Liver (tissue), 3 donors: ENCODE measurements at regions not wholly inside any gene's neighbourhood (a gene's known extent, or its start where the extent isn't known, plus 50 kb on each side); places are given as distances from the start of the nearest gene placed in this dataset.
"Not testable (repeated sequence)": the region's sequence is repeated elsewhere in the genome, so short reads cannot be mapped to it uniquely, and the experiment has no call there.

Experiments used
- ATF3 ChIP-seq: IDR thresholded peaks from 2 replicates; pipeline ENCODE4 v1.6.1; 2016; ENCODE audit warnings: antibody characterized with exemption
- EGR1 ChIP-seq, 2 donors: IDR thresholded peaks; 2 replicates each; pipeline ENCODE4 v1.6.1; 2016 to 2018; ENCODE audit warnings: antibody characterized with exemption in 2 of 2, low read depth in 2 of 2
- JUND ChIP-seq, 2 donors: IDR thresholded peaks; 2 replicates each; pipeline ENCODE4 v1.6.1; 2016; ENCODE audit warnings: antibody characterized with exemption in 2 of 2
- MAX ChIP-seq: IDR thresholded peaks from 2 replicates; pipeline ENCODE4 v1.6.1; 2016; ENCODE audit warnings: antibody characterized with exemption
- RAD21 ChIP-seq, 2 donors: IDR thresholded peaks; 2 replicates each; pipeline ENCODE4 v1.6.1; 2016; ENCODE audit warnings: antibody characterized with exemption in 2 of 2, mild to moderate bottlenecking in 2 of 2
- REST ChIP-seq: IDR thresholded peaks from 2 replicates; pipeline ENCODE4 v1.6.1; 2016; ENCODE audit warnings: antibody characterized with exemption, mild to moderate bottlenecking
- RXRA ChIP-seq, 2 donors: IDR thresholded peaks; 2 replicates each; pipeline ENCODE4 v1.6.1; 2017 to 2018; ENCODE audit warnings: antibody characterized with exemption in 2 of 2, mild to moderate bottlenecking in 1 of 2
- SP1 ChIP-seq: IDR thresholded peaks from 2 replicates; pipeline ENCODE4 v1.6.1; 2018; ENCODE audit warnings: antibody characterized with exemption, mild to moderate bottlenecking
- TAF1 ChIP-seq: conservative IDR thresholded peaks from 2 replicates; pipeline ENCODE4 v1.6.1; 2016; ENCODE audit warnings: antibody characterized with exemption, mild to moderate bottlenecking
- YY1 ChIP-seq: IDR thresholded peaks from 2 replicates; pipeline ENCODE4 v1.6.1; 2016; ENCODE audit warnings: antibody characterized with exemption, mild to moderate bottlenecking
- TF ChIP-seq, protein P1 (sequence below): fragments of 150-350 bp; IDR thresholded peaks from 2 replicates; pipeline ENCODE4 v1.5.1; 2017; ENCODE audit warnings: improper control_type of control experiment, low read depth, low read length; ENCODE audit not compliant: missing input control
- TF ChIP-seq, protein P2 (sequence below): IDR thresholded peaks from 2 replicates; pipeline ENCODE4 v1.6.1; 2016; ENCODE audit warnings: antibody characterized with exemption
- donor health status: healthy.
- donor health status: healthy.

- TF ChIP-seq, protein P1, sequence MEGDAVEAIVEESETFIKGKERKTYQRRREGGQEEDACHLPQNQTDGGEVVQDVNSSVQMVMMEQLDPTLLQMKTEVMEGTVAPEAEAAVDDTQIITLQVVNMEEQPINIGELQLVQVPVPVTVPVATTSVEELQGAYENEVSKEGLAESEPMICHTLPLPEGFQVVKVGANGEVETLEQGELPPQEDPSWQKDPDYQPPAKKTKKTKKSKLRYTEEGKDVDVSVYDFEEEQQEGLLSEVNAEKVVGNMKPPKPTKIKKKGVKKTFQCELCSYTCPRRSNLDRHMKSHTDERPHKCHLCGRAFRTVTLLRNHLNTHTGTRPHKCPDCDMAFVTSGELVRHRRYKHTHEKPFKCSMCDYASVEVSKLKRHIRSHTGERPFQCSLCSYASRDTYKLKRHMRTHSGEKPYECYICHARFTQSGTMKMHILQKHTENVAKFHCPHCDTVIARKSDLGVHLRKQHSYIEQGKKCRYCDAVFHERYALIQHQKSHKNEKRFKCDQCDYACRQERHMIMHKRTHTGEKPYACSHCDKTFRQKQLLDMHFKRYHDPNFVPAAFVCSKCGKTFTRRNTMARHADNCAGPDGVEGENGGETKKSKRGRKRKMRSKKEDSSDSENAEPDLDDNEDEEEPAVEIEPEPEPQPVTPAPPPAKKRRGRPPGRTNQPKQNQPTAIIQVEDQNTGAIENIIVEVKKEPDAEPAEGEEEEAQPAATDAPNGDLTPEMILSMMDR: not testable (repeated sequence)
- TF ChIP-seq REST; SP1; RAD21 (IDR thresholded peaks at IDR 0.05); YY1; EGR1 (IDR thresholded peaks at IDR 0.05; ENCODE audit: low read depth in 2 of 2); MAX; JUND (IDR thresholded peaks at IDR 0.05); ATF3; TAF1; RXRA (IDR thresholded peaks at IDR 0.05): not testable (repeated sequence)
- TF ChIP-seq, protein P2, sequence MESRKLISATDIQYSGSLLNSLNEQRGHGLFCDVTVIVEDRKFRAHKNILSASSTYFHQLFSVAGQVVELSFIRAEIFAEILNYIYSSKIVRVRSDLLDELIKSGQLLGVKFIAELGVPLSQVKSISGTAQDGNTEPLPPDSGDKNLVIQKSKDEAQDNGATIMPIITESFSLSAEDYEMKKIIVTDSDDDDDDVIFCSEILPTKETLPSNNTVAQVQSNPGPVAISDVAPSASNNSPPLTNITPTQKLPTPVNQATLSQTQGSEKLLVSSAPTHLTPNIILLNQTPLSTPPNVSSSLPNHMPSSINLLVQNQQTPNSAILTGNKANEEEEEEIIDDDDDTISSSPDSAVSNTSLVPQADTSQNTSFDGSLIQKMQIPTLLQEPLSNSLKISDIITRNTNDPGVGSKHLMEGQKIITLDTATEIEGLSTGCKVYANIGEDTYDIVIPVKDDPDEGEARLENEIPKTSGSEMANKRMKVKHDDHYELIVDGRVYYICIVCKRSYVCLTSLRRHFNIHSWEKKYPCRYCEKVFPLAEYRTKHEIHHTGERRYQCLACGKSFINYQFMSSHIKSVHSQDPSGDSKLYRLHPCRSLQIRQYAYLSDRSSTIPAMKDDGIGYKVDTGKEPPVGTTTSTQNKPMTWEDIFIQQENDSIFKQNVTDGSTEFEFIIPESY: not testable (repeated sequence)
Observed at GRCh38 chr14:26282011-26282410, 315.8 kb downstream of the NOVA1 start.
